ENCODE measurements at regions not wholly inside any gene's neighbourhood (a gene's known extent, or its start where the extent isn't known, plus 50 kb on each side); places are given as distances from the start of the nearest gene placed in this dataset.
"Not testable (repeated sequence)": the region's sequence is repeated elsewhere in the genome, so short reads cannot be mapped to it uniquely, and the experiment has no call there.

DNA sequence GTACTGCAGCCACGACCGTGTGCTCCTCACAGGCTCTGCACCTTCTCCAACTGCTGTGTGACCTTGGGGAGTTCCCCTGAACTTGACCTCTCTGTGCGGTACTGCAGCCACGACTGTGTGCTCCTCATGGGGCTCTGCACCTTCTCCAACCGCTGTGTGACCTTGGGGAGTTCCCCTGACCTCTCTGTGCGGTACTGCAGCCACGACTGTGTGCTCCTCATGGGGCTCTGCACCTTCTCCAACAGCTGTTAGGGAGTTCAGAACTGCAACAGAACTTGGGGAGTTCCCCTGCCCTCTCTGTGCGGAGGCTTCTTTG, 294.6 kb downstream of the NDUFA10 start:
- TF ChIP-seq, protein P1, sequence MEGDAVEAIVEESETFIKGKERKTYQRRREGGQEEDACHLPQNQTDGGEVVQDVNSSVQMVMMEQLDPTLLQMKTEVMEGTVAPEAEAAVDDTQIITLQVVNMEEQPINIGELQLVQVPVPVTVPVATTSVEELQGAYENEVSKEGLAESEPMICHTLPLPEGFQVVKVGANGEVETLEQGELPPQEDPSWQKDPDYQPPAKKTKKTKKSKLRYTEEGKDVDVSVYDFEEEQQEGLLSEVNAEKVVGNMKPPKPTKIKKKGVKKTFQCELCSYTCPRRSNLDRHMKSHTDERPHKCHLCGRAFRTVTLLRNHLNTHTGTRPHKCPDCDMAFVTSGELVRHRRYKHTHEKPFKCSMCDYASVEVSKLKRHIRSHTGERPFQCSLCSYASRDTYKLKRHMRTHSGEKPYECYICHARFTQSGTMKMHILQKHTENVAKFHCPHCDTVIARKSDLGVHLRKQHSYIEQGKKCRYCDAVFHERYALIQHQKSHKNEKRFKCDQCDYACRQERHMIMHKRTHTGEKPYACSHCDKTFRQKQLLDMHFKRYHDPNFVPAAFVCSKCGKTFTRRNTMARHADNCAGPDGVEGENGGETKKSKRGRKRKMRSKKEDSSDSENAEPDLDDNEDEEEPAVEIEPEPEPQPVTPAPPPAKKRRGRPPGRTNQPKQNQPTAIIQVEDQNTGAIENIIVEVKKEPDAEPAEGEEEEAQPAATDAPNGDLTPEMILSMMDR (IDR thresholded peaks at IDR 0.05): not testable (repeated sequence)
- TF ChIP-seq POLR2A (IDR thresholded peaks at IDR 0.05): not testable (repeated sequence)
